ENCODE measurements at regions not wholly inside any gene's neighbourhood (a gene's known extent, or its start where the extent isn't known, plus 50 kb on each side); places are given as distances from the start of the nearest gene placed in this dataset.
"Not testable (repeated sequence)": the region's sequence is repeated elsewhere in the genome, so short reads cannot be mapped to it uniquely, and the experiment has no call there.

GRCh38 chr2:175601969-175602368 is 400.1 kb downstream of the LNPK start:
- DNase-seq: no peak

DNA sequence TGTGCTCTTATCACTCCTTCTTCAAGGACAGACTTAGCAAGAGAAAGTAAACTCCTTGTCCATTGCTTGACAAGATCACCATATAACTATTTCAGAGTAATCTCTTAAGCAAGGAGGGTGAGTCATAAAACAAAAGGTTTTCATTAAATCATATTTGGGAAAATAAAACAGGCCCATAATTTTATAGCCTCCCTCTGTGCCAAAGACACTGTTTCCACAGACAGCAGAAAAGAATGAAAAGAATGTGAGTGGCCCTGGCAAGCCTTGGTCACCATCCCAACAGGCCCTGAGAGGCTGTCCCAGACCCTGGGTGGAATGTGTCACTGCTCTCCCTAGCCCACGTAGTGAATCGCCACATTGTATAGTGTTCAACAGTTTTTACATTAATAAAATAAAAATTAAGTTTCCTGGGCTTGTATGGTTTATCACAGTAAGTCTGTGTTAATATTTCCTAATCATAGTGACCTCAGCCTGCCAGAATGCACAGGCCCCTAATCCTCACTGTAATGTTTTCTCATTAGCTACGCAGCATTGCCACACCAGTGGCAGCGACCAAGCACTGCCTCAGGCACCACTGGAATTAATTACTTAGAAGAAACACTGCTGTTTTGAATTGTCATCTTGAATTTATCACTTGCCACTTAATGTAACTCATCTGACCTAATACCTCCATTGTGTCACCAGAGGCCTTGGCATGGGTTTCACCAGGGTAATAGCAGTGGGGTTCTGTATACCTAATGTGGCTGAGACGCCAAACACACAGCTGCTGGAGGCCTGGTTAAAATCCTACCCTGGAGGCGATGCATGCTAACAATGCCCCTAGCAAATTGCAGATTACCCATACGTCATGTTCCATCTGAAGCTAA is 401.9 kb downstream of the LNPK start:
- DNase-seq: peak; percentile 35

- DNase-seq: no peak
These were observed 404.8 kb downstream of the LNPK start for GRCh38 chr2:175597286-175597685.

DNA sequence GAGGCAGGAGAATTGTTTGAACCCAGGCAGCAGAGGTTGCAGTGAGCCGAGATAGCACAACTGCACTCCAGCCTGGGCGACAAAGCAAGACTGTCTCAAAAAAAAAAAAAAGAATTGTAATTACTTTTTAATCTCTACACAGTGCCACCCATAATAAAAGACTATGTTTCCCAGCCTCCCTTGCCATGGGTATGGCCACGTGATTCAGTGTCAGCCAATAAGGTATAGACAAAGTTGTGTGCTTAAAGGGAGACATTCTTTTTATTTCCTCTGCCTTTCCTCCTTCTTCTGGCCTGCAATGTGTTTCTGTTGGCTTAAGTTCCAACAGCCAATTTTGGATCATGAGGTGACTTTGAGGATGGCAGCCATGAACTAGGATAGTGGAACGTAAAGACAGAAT is 406.9 kb downstream of the LNPK start:
- DNase-seq: no peak

DNA sequence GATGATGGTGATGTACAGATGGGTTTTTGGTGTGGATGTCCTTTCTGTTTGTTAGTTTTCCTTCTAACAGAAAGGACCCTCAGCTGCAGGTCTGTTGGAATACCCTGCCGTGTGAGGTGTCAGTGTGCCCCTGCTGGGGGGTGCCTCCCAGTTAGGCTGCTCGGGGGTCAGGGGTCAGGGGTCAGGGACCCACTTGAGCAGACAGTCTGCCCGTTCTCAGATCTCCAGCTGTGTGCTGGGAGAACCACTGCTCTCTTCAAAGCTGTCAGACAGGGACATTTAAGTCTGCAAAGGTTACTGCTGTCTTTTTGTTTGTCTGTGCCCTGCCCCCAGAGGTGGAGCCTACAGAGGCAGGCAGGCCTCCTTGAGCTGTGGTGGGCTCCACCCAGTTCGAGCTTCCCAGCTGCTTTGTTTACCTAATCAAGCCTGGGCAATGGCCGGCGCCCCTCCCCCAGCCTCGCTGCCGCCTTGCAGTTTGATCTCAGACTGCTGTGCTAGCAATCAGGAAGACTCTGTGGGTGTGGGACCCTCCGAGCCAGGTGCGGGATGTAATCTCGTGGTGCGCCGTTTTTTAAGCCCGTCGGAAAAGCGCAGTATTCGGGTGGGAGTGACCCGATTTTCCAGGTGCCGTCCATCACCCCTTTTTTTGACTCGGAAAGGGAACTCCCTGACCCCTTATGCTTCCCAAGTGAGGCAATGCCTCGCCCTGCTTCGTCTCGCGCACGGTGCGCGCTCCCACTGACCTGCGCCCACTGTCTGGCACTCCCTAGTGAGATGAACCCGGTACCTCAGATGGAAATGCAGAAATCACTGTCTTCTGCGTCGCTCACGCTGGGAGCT is 408.2 kb downstream of the LNPK start:
- DNase-seq: not testable (repeated sequence)

GRCh38 chr2:175588213-175588612 is 406.7 kb upstream of the ATP5MC3 start:
- not testable (repeated sequence) for DNase-seq

DNA sequence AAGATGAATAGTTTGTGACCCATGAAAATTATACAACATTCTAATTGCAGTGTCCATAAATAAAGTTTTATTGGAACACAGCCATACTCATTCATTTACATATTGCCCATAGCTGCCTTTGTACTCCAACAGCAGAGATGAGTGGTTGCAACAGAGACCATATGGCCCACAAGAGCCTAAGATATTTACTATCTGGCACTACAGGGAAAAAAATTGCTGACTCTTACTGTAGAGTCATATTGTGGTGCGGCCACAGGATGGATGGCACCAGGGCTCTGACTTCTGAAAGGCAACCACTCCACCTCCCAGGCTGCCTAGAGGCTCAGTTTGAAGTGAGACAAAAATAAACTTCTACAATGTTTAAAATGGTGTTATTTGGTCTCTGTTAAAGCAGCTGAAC is 404.0 kb upstream of the ATP5MC3 start:
- DNase-seq: no peak

DNA sequence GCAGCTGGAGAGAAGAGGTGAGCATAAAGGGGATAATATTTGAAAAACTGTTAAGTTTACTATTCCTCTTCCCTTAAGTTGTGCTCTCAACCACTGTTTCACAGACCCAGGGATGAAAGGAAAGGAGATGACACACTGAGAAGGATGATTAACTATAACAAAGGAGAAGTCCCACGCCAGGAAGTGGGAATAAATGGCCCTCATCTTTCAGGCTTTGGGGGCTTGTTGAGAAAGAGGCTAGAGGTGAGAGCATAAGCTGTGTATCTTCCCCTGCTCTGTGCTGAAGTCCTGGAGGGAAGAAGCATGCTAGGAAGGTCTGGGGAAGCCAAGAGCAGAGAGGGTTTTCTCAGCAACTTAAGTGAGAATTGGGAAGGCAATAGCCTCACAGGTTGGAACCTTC is 399.1 kb upstream of the ATP5MC3 start:
- DNase-seq: no peak

- DNase-seq: no peak
These were observed 398.1 kb upstream of the ATP5MC3 start for GRCh38 chr2:175579646-175580045.

GRCh38 chr2:175577368-175577970 is 396.0 kb upstream of the ATP5MC3 start:
- DNase-seq: no peak

GRCh38 chr2:175576875-175577274 is 395.4 kb upstream of the ATP5MC3 start:
- no peak for DNase-seq

DNA sequence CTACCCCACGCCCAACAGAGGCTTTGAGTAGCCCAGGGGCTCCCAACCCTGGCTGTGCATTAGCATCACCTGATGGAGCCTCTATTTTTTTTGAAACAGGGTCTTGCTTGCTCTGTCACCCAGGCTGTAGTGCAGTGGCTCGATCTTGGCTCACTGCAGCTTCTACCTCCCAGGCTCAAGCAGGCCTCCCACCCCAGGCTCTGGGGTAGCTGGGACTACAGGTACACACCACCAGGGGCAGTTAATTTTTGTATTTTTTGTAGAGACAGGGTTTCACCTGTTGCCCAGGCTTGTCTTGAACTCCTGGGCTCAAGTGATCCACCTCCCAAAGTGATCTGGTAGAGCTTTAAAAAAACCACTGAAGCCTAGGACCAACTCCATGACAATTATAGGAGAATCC is 394.8 kb upstream of the ATP5MC3 start:
- DNase-seq: no peak

GRCh38 chr2:175575346-175576258 is 394.1 kb upstream of the ATP5MC3 start:
- DNase-seq: no peak

DNA sequence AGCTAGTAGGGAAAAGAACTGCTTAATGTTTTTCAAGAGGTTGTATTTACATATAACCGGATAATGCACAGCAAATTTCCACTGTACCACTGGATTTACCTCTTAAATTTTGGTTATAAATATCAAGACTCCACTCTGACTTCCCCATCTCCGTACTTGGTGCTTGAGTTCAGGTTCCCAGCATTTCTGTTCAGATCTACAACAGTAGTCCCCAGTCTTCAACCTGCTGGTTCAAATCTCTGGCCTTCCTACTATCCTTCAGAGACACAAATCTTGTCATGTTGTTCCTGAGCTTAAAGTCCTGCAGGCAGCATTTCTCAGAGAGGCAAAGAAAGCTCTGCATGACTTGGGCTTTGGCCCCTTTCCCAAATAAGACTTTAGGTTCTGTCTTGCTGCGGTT is 392.6 kb upstream of the ATP5MC3 start:
- DNase-seq: no peak

- no peak for DNase-seq
These were observed 389.7 kb upstream of the ATP5MC3 start for GRCh38 chr2:175571078-175571653.

DNA sequence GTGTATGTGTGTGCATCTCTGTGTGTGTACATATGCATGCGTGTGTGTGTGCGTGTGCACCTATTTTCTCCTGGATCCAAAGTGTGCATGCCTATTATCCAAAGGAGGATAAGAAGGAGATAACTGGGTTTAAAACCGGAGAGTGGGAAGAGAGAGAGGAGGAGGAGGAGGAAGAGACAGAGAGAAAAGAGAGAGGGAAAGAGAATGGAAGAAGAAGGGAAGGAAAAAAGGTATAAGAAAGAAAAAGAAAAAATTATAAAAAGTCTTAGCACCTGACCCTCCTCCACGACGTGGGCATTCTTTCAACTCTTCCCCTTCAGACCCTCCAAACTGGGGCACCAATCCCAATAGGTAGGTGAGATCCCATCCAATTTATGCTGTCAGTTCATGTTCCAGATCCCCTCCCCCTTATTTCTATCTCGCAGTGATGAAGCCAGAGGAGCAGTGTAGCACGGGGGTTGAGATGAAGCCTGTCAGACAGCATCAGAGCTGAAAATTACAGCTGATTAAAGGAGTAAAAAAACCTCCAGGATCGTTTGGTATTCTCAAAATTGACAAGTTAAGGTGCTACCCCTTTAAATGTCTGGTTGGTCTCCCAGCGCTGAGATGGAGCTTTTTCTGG is 386.7 kb upstream of the ATP5MC3 start:
- no peak for DNase-seq

GRCh38 chr2:175567435-175568061 is 386.0 kb upstream of the ATP5MC3 start:
- no peak for DNase-seq

DNA sequence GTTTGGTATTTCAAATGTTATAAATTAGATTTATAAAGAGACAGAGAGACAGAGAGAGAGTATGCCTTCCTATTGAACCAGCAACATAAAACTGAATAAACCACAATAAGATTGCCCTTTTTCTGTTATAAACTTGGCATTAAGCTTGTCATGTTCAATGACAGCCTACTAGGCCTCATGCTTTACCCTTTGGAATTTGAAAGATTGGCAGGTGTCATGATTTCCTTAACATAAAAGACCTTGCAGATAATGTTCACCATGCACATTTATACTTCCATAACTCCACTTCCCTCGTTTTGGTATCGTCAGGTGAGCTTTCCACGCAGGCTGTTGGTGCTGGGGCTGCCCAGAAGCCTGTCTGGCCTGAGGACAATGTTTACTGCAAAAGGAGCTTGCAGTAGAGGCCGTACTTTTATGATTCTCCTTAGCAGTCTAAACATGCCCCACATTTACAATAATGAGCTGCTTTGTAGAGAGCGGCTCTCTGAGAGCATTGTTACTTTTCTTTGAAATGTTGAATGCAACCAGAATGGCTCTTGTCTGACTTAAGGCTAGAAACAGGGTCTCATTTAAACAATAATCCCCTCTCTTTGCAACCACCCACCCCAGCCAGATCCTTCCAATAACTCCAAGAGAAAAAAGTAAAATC is 379.1 kb upstream of the ATP5MC3 start:
- no peak for DNase-seq

DNA sequence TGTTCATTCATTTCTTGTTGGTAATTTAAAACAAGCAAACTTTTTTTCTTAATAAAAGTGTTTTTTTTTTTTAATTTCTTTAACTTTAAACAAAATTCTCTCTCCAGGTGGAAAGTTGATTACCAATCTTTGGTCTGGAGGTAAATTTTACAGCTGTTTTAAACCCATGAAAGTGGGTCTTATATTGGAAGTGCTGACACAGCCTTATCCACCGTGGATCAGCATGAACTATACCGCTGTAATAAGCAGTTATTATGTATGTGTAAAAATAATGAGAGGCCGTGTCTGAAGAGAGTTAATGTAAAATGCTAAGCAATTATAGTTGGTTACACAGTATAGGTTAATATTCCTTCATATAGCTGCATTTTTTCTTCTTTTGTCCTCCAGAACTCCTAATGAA is 378.1 kb upstream of the ATP5MC3 start:
- DNase-seq: no peak

DNA sequence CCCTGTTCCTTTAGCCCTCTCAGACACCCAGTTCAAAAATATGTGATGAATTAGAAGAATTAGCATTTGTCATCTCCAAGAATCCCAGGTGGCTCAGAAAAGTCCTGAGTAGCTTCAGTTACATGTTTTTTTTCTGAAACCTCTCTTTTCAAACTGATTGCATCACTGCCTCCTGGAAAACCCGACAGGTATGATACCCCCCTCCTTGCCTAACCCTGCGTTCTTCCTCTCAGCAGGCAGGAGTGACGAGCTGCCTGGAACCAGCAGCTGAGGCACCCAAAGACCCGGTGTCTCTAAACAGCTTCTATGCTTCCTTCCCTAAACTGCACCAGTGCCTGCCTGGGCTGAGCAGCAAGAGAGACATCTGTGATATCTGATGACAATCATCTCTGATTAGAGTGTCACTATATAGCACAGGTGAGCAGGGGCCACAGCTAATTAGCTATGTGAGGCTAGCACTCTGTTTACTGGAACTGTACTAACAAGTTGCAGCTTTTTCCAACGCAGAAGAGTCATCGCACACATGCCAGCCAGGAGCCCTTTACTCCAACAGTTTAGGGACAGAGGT is 376.4 kb upstream of the ATP5MC3 start:
- no peak for DNase-seq

Data from NCI-H345 (cell line).